GM21717 (cell line): ENCODE measurements at regions not wholly inside any gene's neighbourhood (a gene's known extent, or its start where the extent isn't known, plus 50 kb on each side); places are given as distances from the start of the nearest gene placed in this dataset.

Source experiments
- ATAC-seq: cut with Tn5 transposase; IDR thresholded peaks from one replicate; pipeline ENCODE4 v1.9.1; 2021; ENCODE audit warnings: mild to moderate bottlenecking, moderate library complexity; ENCODE audit not compliant: unreplicated experiment

DNA sequence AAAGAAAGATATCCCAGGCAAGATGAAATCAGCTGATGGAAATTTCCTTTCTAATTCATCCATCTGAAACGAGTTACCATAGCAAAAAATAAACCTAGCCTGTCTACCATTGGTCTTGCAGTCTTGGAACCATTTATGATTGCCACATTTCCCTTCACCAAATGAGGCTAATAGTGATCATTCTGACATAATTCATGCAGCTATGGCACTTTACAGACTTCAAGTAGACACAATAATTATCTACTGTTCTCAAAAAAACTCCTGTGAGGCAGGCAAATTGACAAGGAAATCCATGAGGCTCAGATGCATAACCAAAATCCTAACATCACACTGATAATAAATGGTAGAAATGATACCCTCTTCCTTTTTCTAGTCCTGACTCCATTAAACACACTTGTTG, 1669.7 kb upstream of the LRRTM1 start:
- no peak for ATAC-seq

DNA sequence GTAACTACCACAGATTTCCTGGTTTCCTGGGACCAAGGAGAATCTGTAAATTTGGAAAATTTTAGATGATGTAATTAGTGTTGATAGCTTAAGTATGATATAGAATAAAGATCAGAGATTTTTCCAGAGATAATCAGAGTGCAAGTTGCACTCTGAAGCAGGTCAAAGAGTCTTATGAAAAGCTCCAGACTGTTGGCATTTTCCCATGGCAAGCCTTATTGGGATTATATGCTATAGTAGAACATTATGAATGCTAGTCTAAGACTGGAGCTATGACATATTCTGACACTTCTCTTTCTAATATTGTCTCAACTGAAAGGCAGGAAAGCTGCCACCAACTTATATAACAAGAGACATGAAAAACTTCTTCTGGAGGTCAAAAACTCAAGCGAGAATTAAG, 1638.3 kb upstream of the LRRTM1 start:
- no peak for ATAC-seq

DNA sequence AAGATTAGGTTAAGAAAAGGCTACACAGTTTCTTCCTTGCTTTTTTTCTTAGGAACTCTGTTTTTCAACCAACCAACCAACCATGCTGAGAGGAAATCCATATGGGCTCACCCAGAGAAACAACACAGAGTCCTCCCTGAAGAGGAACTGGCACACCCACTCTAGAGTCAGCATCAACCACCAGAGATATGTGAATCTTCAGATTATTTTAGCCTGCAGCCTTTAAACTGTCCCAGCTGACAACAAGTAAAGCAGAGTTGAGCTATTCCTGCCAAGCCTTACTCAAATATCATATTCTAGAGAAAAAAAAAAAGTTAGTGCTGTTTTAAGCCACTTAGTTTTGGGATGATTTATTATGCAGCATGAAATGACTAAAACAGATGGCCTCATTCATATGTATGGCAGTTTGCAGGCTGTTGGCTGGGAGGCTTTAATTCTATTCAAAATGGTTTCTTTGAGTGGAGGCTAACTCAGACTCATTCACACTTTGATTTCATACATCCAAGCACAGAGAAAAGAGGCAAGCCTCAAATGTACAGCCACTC, 1637.7 kb upstream of the LRRTM1 start:
- no peak for ATAC-seq

DNA sequence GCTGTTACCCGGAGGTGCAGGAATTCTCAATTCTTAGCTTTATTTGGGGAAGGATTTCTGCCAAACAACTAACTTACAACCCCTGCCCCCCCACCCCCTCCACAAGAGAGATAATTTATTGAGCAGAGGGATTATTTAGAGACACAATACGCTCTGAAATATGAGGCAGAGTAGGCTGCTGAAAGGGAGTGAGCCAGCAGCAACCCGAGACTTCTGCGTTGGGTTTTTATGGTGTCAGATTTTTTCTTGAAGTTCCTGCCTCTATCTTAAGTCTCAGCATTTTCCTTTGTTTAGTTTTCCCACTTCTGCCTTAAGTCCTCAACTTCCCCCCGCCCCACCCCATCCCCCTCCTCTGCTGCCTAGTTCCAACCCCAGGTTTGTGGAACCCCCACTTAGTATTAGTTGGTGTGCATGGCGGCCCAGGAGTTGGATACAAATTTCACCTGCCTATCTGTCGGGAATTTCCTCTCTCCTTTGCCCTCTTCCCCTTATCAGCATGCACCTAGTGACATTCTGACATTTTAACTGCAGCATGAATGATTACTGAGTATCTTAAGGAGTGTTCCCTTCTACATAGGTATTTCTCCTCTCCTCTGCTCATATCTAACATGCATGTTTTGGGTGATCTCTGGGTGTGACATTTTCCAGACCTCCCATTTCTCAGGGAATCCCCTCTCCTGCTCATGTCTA, 1635.9 kb upstream of the LRRTM1 start:
- no peak for ATAC-seq

DNA sequence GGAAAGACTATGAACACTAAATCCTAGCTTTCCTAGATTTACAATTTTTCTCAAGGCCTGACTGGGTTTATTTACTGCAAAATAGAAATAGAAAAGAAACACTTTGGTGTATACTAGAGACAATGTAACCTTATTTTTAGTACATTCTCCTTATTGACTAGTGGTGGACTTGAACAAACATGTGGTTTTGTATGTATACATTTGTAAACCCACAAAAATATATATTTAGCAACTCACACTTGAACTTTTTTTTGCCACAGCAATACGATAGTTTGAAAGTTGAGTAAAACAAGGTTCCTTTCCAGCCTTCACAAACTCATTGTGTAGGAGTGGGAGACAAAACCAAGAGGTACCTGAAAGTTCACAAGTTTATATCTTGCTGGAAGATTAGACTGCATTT, 1633.4 kb upstream of the LRRTM1 start:
- ATAC-seq: no peak

DNA sequence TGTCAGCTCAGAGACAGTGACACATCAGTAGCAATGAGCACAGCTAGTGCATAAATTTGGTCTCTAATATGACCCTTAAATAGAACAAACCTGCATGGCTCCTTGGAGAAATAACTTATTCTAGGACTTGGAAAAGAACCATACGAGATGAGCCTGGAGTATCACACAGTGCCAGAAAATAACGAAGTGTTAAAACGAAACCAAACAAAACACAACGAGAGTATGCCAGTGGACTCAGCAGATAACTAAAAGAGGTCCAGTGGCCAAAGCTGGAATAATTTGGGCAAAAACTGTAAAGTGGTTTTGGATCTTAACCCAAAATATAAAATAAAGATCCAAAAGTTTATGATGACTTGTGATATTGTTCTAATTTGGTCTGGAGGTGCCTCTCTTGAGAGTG, 1599.0 kb upstream of the LRRTM1 start:
- ATAC-seq: no peak

DNA sequence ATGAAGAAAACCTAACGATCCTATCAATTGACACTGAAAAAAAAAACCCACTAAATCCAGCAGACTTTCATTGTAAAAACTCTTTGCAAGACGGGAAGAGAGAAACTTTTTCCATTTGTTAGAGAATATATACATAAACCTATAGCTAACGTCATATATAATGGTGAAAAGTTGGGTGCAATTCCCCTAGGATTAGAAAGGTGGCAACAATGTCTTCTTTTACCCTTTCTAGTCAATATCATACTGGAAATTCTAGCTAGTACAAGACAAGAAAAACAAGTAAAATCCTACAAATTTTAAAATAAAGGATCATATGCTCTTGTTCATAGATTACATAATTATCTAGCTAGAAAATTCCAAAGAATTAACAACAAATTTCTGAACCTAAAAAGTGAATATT, 1596.5 kb upstream of the LRRTM1 start:
- ATAC-seq: no peak

DNA sequence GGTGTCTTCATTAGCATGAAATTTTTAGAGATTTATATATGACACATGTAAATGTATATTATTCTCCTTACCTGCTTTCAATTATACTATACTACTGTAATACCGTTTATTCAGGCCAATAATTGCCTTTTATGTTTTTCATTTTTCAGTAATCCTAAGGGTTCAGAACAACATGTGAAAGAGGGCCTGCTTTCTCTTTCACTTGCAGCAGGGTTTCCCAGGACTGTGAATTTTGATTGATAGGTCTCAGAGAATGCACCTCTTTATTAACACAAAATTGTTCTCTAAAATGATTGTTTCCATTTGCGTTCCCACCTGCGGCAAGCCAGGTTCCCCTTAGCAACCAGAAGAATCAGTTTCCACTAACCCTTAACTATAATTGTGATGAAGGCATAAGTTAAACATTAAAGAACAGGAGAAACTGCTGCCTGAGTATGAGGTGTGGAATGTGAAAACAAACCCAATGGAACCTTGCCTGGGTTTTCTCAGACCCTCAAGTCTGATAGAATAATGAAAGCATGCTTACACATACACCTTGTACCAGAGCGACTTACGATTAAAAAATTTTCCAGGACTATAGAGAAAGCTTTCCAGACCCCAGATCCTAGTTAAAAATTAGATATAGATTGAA, 1591.2 kb upstream of the LRRTM1 start:
- ATAC-seq: no peak

DNA sequence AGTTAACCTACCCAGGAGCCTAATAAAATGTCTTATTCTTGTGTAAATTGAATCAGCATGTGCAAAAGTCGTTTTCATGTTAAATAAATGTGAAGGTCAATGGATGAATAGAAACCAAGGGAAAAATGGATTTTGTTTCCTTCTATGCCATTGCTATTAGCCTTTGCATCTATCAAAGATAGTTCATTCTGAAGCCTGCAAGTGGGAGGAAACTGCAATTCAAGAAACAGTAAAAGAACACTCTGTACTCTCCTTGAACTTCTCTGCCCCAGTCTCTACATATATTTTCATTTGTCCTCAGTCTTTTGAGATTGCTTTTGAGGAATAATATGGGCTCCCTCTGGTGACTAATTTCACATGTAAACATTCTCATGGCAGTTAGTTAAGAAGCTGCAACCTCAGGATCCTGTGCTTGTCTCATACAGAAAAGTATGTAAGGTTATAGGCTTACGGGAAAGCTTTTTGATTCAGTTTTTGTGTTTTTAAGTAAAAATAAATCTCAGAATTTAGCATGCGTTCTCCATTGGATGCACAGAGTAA, 1590.0 kb upstream of the LRRTM1 start:
- no peak for ATAC-seq

DNA sequence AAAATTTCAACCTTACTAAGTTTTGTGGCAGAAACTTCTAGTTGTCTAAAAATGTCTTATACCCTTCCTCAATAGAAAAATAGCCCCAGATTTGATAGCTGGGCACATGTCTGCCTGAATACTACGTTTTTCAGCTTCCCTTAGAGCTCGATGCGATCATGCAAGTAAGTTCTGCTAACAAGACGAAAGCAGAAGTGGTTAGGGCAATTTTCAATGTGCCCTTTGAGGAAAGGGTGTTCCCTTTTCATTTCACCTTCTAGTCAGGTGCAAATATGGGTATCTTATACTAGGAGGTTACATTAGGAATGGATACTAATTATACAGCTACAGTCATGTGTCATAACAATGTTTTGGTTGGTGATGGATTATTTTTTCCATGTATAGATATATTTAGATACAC, 1572.1 kb upstream of the LRRTM1 start:
- no peak for ATAC-seq

DNA sequence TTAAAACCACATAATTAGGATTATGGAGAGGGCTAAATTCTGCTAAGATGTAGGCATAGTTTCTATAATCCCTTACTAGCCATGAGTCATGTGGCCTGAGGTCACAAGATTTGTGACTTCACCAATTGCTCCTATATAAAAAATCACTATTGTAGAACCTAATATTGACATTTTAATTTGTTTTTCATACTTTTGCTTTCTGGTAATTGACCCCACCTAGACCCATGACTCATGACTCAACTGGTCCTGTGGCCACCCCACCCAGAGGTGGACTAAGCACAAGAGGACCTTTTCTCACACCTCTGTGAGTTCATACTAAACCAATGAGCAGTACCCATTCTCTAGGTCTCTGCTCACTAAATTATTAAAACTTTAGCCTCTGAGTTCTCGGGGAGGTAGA, 1567.5 kb upstream of the LRRTM1 start:
- ATAC-seq: no peak

DNA sequence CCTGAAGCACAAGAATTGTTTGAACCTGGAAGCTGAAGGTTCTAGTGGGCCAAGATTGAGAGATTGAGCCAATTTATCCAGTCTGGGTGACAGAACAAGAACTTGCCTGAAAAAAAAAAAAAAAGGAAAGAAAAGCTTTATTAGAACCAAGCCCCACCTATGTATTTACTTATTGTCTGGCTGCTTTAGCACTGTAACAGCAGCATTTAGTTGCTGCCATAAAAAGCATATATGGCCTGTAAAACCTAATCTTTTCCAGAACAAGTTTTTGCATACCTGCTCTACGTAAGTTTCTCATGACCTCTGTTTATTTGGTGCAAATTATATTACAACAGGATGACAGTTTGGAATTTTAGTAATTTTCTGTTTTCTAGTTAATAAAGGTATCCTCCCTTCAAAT, 1565.6 kb upstream of the LRRTM1 start:
- ATAC-seq: no peak

DNA sequence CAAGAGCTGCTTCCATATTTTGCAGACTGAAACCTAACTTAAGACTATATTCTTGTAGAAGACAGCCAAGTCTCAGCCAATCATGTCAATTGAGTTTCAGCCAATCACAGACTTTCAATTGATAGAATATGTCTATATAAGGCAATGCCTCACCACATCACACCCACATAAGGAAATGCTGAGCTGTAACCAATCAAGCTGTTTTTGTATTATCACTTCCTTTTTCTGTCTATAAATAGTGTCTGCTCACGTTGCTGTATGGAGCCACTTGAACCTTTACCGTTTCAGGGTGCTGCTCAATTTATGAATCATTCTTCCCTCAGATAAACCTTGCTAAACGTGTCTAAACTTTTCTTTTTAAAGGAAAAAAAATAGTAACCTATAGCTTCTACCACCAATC, 1554.4 kb upstream of the LRRTM1 start:
- no peak for ATAC-seq

DNA sequence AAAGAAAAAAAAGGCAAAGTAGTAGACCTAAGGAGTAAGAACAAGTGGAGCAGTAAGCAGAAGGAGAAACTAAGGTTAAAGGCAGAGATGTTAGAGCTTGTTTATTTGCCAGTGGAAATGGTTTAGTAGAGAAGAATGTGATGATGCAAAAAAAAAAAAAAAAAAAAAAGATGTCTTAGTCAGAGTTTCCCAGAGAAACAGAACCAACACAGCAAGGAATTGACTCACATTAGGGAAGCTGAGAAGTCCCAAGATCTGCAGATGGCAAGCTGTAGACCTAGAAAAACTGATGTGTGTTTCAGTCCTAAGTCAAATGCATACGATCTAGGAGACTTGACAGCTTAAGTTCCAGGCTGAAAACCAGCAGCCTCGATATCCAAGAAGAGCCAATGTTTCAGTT, 1548.8 kb upstream of the LRRTM1 start:
- ATAC-seq: no peak

DNA sequence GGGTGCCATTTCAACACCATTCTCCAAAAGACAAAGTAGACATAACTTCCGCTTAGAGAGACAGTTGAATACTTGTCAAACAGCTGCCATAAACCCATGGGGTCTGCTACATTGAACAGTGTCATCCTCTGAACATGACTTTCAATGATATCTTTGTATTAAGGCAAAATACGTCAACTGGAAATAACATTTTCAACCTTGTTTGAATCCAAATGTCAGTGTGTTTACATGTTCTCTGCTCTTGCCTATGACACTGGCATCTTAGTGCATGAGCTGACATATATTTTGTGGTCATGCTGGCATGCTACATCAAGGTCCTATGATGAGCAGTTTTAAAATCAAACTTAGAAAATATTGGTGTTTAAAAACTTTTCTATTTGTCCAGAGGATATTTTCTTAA, 1548.1 kb upstream of the LRRTM1 start:
- ATAC-seq: no peak

DNA sequence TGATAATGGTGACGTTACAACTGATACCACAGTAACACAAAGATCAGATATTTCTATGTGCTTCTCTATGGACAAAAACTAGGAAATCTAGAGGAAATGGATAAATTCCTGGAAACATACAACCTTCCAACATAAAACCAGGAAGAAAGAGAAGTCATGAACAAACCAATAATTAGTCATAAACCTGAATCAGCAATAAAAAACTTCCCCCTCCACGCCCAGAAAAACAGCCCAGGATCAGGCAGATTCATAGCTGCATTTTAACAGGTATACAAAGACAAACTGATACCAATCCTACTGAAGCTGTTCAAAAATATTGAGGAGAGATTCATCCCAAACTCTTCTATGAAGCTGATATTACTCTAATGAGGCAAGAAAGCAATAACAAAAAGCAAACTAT, 1535.2 kb upstream of the LRRTM1 start:
- ATAC-seq: no peak

DNA sequence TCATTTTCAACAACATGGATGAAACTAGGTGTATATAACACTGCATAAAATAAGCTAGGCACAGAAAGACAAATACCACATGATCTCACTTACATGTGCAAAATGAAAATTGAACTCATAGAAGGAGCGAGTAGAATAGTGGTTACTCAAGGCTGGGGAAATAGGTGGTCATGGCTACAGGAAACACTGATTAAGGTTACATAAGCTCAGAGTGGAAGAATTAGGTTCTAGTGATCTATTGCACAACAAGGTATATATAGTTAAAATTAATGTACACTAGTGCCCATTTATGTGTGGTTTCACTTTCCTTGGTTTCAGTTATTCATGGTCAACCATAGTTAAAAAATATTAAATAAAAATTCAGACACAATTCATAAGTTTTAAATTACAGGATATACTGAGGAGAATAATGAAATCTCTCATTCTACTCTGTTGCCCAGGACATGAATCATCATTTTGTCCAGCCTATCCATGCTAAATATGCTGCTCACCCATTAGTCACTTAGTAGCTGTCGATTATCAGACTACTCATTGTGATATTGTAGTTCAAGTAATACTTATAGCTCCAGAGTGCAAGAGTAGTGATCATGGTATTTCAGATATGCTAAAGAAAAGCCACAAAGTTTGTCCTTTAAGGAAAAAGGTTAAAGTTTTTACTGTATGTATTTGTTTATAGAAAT, 1530.9 kb upstream of the LRRTM1 start:
- ATAC-seq: no peak

DNA sequence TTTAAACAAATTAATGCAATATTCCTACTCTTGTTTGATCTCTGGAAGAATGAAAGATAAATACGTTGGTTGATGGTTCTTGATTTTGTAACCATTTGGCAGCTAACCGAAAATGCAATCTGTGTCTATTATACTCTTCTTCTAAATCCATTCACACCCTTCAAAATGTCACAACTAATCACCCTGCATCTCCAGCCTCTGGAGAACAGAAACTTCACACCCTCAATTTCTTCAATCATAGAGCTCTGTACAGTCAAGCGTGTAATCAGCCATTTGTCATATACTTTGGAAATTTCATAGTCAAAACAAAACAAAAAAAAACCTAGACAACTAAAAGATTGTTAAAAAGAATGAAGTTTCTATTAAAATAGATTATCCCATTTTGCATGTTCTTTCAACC, 1482.3 kb upstream of the LRRTM1 start:
- ATAC-seq: no peak

DNA sequence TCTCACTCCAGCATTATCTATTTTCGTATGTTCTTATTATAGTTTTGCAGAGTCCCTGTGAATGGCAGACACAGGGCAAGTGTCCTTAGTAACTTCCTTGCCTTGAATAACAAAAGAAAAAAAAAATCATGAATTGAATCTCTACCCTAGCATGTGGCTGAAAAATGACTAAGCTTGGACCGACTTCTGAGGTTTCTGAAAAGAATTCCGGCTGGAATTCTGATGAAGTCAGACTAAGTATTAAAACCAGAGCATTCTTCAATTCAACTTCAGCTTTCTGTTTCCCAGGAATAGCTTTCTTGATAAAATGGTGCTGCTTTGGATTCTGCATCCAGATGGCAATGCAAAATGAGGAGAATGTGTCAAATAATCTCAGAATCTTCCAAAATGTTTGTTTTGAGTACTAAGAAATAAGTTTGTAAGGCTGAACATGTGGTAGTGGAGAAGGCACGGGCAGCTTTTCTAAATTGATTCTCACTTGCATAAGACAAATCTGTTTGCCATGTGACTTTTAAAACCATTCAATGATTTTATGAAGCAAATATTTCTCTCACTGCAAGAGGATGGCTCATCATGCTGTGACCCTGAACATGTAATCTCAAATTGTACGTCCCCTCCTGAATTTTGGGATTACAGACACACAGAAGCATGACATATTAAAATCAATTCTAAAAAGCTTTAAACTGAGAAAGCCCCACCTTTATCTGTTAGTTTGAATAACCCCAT, 1462.8 kb upstream of the LRRTM1 start:
- no peak for ATAC-seq

DNA sequence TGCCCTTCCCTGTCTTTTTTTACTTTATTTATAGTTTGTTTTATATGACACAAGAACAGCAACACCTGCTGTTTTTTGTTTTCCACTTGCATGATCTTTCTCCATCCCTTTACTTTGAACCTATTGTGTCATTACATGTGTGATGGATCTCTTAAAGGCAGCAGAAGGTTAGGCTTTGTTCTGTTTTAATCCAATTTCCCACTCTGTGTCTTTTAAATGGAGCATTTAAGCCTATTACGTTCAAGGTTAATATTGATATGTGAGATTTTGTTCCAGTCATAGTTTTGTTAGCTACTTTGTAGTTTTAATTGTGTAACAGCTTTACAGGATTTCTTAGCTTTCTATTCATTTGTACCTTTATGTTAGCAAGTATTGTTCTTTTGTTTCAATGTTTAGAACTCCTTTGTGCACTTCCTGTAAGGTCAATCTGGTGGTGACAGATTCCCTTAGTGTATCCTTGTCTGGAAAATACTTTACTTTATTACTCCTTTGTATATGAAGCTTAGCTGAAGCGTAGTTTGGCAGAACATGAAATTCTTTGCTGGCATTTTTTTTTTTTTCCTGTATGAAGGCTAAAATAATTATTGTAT, 1443.0 kb upstream of the LRRTM1 start:
- ATAC-seq: no peak

DNA sequence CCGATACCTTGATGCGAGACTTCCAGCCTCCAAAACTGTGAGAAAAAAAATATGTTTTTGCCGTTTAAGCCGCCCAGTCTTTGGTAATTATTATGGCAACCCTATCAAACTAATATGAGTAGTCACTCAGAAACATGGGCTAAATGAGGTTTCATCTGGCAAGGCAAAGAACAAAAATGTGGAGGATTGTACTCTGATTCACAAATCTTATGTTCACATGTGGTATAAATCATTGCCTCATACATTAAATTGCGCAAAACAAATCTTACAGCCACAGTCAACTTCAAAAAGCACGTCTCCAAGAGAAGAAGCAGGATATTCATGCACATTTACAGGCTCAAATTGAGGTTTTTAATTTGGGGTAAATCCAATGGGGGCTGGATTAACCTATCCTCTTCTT, 1435.4 kb upstream of the LRRTM1 start:
- ATAC-seq: no peak
